ENCODE measurements at regions not wholly inside any gene's neighbourhood (a gene's known extent, or its start where the extent isn't known, plus 50 kb on each side); places are given as distances from the start of the nearest gene placed in this dataset.

- H3K27ac Mint-ChIP-seq: no peak overlapping the region
- peaks cover 10 to 12% of the 10 kb centered on the region in 2 donors for H3K9me3 Mint-ChIP-seq
- H3K27me3 Mint-ChIP-seq (ENCODE audit: low read depth): peaks cover 13% of the 10 kb centered on the region
- no peaks in the 10 kb centered on the region for H3K4me1 Mint-ChIP-seq (ENCODE audit: low read depth)
- ATAC-seq (replicated peaks in 1 of 2) (no peak), DNase-seq (no peak)
- H3K4me3 Mint-ChIP-seq: no peak overlapping the region
- peaks cover 7 to 9% of the 10 kb centered on the region in 2 donors for H3K36me3 Mint-ChIP-seq (ENCODE audit: insufficient read depth in 2 of 2)
Observed at GRCh38 chr17:72414967-72415853, 294.4 kb downstream of the SOX9 start.

DNA sequence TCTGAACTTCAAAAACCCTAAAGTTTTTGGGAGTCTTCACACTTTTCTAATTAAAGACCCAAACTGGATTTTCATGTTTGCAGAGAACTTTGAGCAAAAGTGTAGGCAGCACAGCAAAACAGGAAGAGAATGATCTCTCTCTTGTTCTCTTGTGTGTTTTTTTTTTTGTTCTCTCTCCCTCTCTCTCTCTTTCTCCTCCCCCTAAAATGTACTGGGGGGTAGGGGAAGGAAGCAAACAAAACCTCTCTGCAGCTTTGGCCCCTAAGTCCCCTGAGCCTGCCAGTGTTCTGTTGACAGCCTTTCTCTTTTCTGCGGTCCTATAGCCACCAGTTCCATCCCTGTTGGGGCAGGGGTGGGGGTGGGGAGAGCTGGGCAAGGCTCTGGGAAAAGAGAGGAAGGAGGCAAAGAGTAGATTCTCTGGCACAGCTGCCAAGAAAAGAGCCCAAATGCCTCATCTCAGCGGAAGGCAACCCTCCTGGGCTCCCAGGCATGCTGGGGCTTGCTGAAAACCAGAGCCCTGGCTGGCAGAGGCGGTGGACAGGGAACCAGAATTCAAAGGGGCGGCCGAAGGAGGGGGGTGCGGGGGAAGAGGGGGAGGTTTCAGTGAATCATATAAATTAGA is 295.3 kb downstream of the SOX9 start:
- DNase-seq: no peak
- no peak for ATAC-seq (replicated peaks in 1 of 2)
- H3K36me3 Mint-ChIP-seq (ENCODE audit: insufficient read depth in 2 of 2): peaks cover 7 to 9% of the 10 kb centered on the region in 2 donors

GRCh38 chr17:72416905-72417304 is 296.1 kb downstream of the SOX9 start:
- H3K9me3 Mint-ChIP-seq: peaks cover 10 to 12% of the 10 kb centered on the region in 2 donors
- DNase-seq (no peak), ATAC-seq (replicated peaks in 1 of 2) (no peak)
- no peak overlapping the region for H3K4me3 Mint-ChIP-seq
- H3K27ac Mint-ChIP-seq: no peak overlapping the region
- peaks cover 16% of the 10 kb centered on the region for H3K4me1 Mint-ChIP-seq (ENCODE audit: low read depth)
- H3K27me3 Mint-ChIP-seq (ENCODE audit: low read depth): peaks cover 13% of the 10 kb centered on the region
- H3K36me3 Mint-ChIP-seq (ENCODE audit: insufficient read depth in 2 of 2): peaks cover 7 to 9% of the 10 kb centered on the region in 2 donors

More for the DNA sequence above, 295.3 kb downstream of the SOX9 start:
- H3K4me1 Mint-ChIP-seq (ENCODE audit: low read depth): peaks cover 9% of the 10 kb centered on the region
- H3K4me3 Mint-ChIP-seq: no peak overlapping the region
- H3K27ac Mint-ChIP-seq: no peak overlapping the region
- H3K9me3 Mint-ChIP-seq: peaks cover 10 to 12% of the 10 kb centered on the region in 2 donors
- peaks cover 13% of the 10 kb centered on the region for H3K27me3 Mint-ChIP-seq (ENCODE audit: low read depth)

- H3K36me3 Mint-ChIP-seq (ENCODE audit: insufficient read depth in 2 of 2): peaks cover 7 to 9% of the 10 kb centered on the region in 2 donors
- ATAC-seq (replicated peaks in 1 of 2) (no peak), DNase-seq (no peak)
- peaks cover 13% of the 10 kb centered on the region for H3K27me3 Mint-ChIP-seq (ENCODE audit: low read depth)
- peaks cover 18% of the 10 kb centered on the region for H3K4me1 Mint-ChIP-seq (ENCODE audit: low read depth)
- no peak overlapping the region for H3K27ac Mint-ChIP-seq
- peaks cover 10 to 12% of the 10 kb centered on the region in 2 donors for H3K9me3 Mint-ChIP-seq
- H3K4me3 Mint-ChIP-seq: no peak overlapping the region
Observed at GRCh38 chr17:72417627-72418026, 296.8 kb downstream of the SOX9 start.

- ATAC-seq (replicated peaks in 1 of 2) (no peak), DNase-seq (no peak)
- Mint-ChIP-seq H3K4me3 (no peak overlapping the region), H3K4me1 (ENCODE audit: low read depth) (peaks cover 21% of the 10 kb centered on the region), H3K9me3 (peaks cover 10 to 12% of the 10 kb centered on the region in 2 donors), H3K27ac (no peak overlapping the region), H3K36me3 (ENCODE audit: insufficient read depth in 2 of 2) (peaks cover 7 to 9% of the 10 kb centered on the region in 2 donors), H3K27me3 (ENCODE audit: low read depth) (peaks cover 12% of the 10 kb centered on the region)
Observed at GRCh38 chr17:72419866-72420774, 299.3 kb downstream of the SOX9 start.

- H3K27me3 Mint-ChIP-seq (ENCODE audit: low read depth): peaks cover 7% of the 10 kb centered on the region
- H3K4me3 Mint-ChIP-seq: no peak overlapping the region
- peaks cover 10 to 12% of the 10 kb centered on the region in 2 donors for H3K9me3 Mint-ChIP-seq
- peaks cover 7 to 9% of the 10 kb centered on the region in 2 donors for H3K36me3 Mint-ChIP-seq (ENCODE audit: insufficient read depth in 2 of 2)
- no peak overlapping the region for H3K27ac Mint-ChIP-seq
- DNase-seq (no peak), ATAC-seq (replicated peaks in 1 of 2) (no peak)
- peaks cover 26% of the 10 kb centered on the region for H3K4me1 Mint-ChIP-seq (ENCODE audit: low read depth)
Observed at GRCh38 chr17:72420775-72421127, 299.9 kb downstream of the SOX9 start.

DNA sequence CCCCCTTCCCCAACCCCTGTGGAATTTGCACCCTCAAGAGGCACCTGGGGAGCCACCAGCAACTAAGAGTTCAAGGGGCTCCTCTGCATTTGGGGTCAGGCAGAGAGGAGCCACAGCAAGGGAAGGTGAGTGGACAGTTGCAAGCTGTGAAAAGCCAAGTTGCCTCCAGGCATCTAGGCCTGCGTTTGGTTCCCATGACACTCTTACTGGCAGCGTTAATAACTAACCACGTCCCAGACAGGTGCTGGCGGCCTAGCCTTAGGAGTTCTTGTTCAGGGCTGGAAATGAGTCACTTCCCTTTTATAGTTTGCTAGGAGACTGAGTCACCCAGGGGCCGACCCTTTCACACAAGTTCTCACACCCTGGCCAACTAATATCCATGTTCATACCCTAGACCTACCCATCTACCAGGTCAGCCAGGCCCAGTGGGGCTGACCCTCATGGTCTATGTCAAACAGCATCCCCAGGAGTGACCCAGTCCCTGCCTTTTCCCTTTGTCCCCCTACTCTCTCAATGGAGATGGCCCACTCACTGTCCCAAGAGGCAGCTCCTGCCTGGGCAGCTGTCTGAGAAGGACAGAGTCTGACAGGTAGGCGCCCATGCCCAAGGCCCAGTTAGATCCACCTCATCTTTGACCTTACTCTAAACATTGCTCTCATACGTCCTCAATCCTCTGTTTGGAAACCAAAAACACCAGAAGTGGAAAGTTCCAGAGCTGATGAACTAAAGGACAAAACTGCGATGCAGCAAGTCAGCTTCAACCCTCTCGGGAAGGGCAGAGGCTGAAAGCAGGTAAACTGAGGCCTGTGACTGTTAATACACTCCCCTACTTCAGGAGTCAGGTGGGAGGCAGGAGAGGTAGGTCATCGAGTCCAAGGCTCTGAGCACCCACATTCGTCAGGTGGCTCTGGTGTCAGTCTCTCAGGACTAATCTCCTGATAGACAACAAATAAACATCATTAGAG is 300.6 kb downstream of the SOX9 start:
- Mint-ChIP-seq H3K9me3 (peaks cover 10 to 12% of the 10 kb centered on the region in 2 donors), H3K27me3 (ENCODE audit: low read depth) (peaks cover 7% of the 10 kb centered on the region), H3K27ac (no peak overlapping the region), H3K36me3 (ENCODE audit: insufficient read depth in 2 of 2) (peaks cover 7 to 9% of the 10 kb centered on the region in 2 donors), H3K4me3 (peak overlapping the region; percentile 11 to 57), H3K4me1 (ENCODE audit: low read depth) (peaks cover 26% of the 10 kb centered on the region)
- peak; percentile 51 to 60 for DNase-seq
- ATAC-seq (replicated peaks in 1 of 2): peak; percentile 79 to 81

DNA sequence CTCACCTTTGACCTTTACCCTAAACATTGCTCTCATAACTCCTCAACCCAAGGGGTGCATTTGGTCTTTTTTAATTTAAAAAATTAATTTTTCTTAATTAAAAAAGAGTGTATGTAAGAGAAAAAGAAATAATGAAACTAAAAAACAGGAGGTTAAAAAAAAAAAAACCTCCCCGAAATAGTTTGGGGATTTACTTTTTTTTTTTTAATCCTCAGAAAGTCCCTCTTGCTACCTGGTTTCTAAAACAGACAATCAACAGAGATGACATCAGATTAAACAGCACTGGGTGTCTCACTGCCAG is 301.3 kb downstream of the SOX9 start:
- Mint-ChIP-seq H3K4me3 (peak overlapping the region in 1 of 2 donors; percentile 57), H3K9me3 (peaks cover 7 to 8% of the 10 kb centered on the region in 2 donors), H3K27me3 (ENCODE audit: low read depth) (peaks cover 7% of the 10 kb centered on the region), H3K27ac (no peak overlapping the region), H3K36me3 (ENCODE audit: insufficient read depth in 2 of 2) (peaks cover 6 to 7% of the 10 kb centered on the region in 2 donors), H3K4me1 (ENCODE audit: low read depth) (peaks cover 26% of the 10 kb centered on the region)
- ATAC-seq (replicated peaks in 1 of 2) (no peak), DNase-seq (no peak)

DNA sequence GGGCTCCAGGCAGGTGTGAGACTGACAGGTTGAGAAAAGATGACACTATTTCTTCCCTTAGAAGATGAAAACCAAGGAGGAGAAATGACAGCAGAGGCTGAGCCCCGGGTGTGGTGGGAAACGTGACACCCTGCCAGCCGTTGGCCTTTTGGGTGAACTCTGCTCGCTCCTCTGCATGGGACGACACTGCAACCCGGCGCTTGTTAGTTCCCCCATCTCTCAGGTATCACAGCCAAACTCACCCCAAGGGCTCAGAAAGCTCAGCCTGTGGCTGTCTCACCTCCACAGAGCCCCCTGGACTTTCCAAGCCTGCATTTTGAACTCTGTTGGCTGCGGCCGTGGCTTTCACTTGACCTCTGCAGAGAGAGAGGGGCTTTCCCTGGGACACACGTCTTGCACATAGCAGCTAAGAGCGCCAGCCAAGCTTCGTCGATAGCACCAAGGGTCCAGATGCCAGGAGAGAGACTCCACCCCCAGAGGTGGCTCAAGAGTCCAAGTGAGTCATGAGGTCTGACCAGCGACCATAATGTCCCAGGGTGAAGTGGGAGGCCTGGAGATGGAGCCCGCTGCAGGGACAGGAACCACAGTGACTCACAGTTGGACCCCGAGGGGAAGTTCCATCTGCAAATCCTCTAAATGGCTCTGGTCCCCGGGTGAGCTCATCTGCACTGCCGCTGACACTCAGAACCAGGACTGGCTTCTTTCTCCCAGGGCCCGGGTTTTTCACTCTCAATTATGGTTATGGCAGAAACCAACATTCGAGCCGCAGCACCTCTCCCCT is 301.9 kb downstream of the SOX9 start:
- H3K4me3 Mint-ChIP-seq: peak overlapping the region in 1 of 2 donors; percentile 52
- H3K27me3 Mint-ChIP-seq (ENCODE audit: low read depth): peaks cover 7% of the 10 kb centered on the region
- H3K9me3 Mint-ChIP-seq: peaks cover 7% of the 10 kb centered on the region in 2 donors
- peaks cover 6 to 7% of the 10 kb centered on the region in 2 donors for H3K36me3 Mint-ChIP-seq (ENCODE audit: insufficient read depth in 2 of 2)
- no peak overlapping the region for H3K27ac Mint-ChIP-seq
- H3K4me1 Mint-ChIP-seq (ENCODE audit: low read depth): peaks cover 26% of the 10 kb centered on the region
- ATAC-seq (replicated peaks in 1 of 2) (peak; percentile 65 to 67), DNase-seq (peak; percentile 31 to 48)

GRCh38 chr17:72423286-72423589 is 302.4 kb downstream of the SOX9 start:
- H3K4me1 Mint-ChIP-seq (ENCODE audit: low read depth): peaks cover 26% of the 10 kb centered on the region
- peak overlapping the region in 1 of 2 donors; percentile 52 for H3K4me3 Mint-ChIP-seq
- H3K27me3 Mint-ChIP-seq (ENCODE audit: low read depth): peaks cover 4% of the 10 kb centered on the region
- H3K9me3 Mint-ChIP-seq: peaks cover 4 to 6% of the 10 kb centered on the region in 2 donors
- DNase-seq (no peak), ATAC-seq (replicated peaks in 1 of 2) (no peak)
- H3K36me3 Mint-ChIP-seq (ENCODE audit: insufficient read depth in 2 of 2): peaks cover 4% of the 10 kb centered on the region in 2 donors
- H3K27ac Mint-ChIP-seq: no peak overlapping the region

DNA sequence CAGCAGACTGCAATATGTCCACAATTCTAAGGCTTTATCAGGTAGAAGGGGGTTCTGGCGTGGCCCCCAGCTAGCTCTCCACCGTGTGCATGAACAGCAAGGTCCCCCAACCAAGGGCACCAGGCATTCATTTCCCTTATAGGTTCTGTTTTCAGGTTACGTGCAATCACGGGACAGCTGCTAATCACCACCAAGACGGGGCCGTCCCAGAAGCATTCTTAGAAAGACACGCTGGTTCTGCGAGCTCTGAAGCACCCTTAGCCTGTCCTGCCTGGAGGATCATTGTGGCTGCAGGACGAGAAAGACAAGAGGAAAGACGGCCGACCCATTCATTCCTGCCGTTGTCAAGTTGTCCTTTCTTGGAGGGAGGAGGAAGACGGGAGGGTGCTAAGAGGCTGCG is 302.9 kb downstream of the SOX9 start:
- no peak for ATAC-seq (replicated peaks in 1 of 2)
- Mint-ChIP-seq H3K27me3 (ENCODE audit: low read depth) (no peaks in the 10 kb centered on the region), H3K9me3 (peaks cover 2 to 3% of the 10 kb centered on the region in 2 donors), H3K4me3 (no peak overlapping the region), H3K4me1 (ENCODE audit: low read depth) (peaks cover 26% of the 10 kb centered on the region), H3K36me3 (ENCODE audit: insufficient read depth in 2 of 2) (peaks cover 2% of the 10 kb centered on the region in 2 donors), H3K27ac (no peak overlapping the region)
- no peak for DNase-seq
